Osteoblast (primary cell): ENCODE measurements at regions not wholly inside any gene's neighbourhood (a gene's known extent, or its start where the extent isn't known, plus 50 kb on each side); places are given as distances from the start of the nearest gene placed in this dataset.

Source experiments
- DNase-seq: peaks from one replicate; pipeline ENCODE4 v3.0.0; 2011; ENCODE audit warnings: low spot score, mixed read lengths; ENCODE audit not compliant: insufficient read length; ENCODE audit errors: missing footprints
- H2AFZ ChIP-seq: 2 replicates; pipeline ENCODE4 v1.6.0; 2011; ENCODE audit warnings: mild to moderate bottlenecking, low read length
- H3K27ac ChIP-seq: 2 replicates; pipeline ENCODE4 v1.5.1; 2011; ENCODE audit warnings: mild to moderate bottlenecking, low read depth, low read length, moderate library complexity
- H3K27me3 ChIP-seq: 2 replicates; pipeline ENCODE4 v1.6.0; 2012; ENCODE audit warnings: mild to moderate bottlenecking, control low read depth, inconsistent platforms, low read length, moderate library complexity; ENCODE audit not compliant: insufficient read depth
- H3K36me3 ChIP-seq: 2 replicates; pipeline ENCODE4 v1.5.1; 2011; ENCODE audit warnings: mild to moderate bottlenecking, low read length, control low read depth, moderate library complexity; ENCODE audit not compliant: insufficient read depth
- H3K4me1 ChIP-seq: 2 replicates; pipeline ENCODE4 v1.5.1; 2011; ENCODE audit warnings: mild to moderate bottlenecking, low read length, control low read depth, moderate library complexity; ENCODE audit not compliant: insufficient read depth
- H3K4me2 ChIP-seq: 2 replicates; pipeline ENCODE4 v1.6.0; 2011; ENCODE audit warnings: mild to moderate bottlenecking, low read length; ENCODE audit not compliant: insufficient read depth
- H3K4me3 ChIP-seq: fragments of 200-600 bp; sonication (generic); 3 replicates; pipeline ENCODE4 v1.5.1; 2012; ENCODE audit warnings: mild to moderate bottlenecking, low read length, inconsistent platforms; ENCODE audit not compliant: insufficient read depth
- H3K79me2 ChIP-seq: 2 replicates; pipeline ENCODE4 v1.6.0; 2012; ENCODE audit warnings: mild to moderate bottlenecking, low read length, control low read depth, inconsistent platforms; ENCODE audit not compliant: insufficient read depth
- H3K9me3 ChIP-seq: 2 replicates; pipeline ENCODE4 v1.5.1; 2011; ENCODE audit warnings: low read depth, low read length, control low read depth
- H4K20me1 ChIP-seq: 2 replicates; pipeline ENCODE4 v1.6.0; 2012; ENCODE audit warnings: mild to moderate bottlenecking, low read length, control low read depth; ENCODE audit not compliant: insufficient read depth
- CTCF ChIP-seq: IDR thresholded peaks from 2 replicates; pipeline ENCODE4 v1.5.1; 2011; ENCODE audit warnings: mild to moderate bottlenecking, low read depth, low read length, moderate library complexity; ENCODE audit errors: extremely low read depth

DNA sequence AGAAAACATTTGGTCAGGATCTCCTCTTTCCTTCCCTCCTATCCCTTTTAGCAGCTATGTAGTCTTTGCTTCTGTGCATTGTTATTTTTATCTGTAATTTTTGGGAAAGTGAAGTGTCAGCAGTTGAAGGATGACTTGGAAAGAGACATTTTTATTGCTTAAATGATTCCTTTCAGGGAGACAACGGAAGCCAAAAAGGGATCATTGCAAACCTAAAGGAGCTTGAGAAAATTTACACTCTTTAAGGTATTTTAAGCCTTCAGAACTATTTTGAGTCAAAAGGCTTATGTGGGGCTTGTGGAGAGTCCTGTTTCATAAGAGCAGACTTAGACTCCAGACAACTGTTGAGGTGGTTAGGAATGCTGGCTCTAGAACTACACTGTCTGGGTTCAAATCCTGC is 281.6 kb downstream of the KIF4B start:
- no peak overlapping the region for H3K4me3 ChIP-seq
- no peaks in the 10 kb centered on the region for H3K4me1 ChIP-seq
- H3K79me2 ChIP-seq: no peaks in the 10 kb centered on the region
- no peak overlapping the region for H3K4me2 ChIP-seq
- H2AFZ ChIP-seq: no peak overlapping the region
- DNase-seq: no peak
- no peak overlapping the region for H3K27ac ChIP-seq
- no peak for TF ChIP-seq CTCF
- no peaks in the 10 kb centered on the region for H3K36me3 ChIP-seq
- no peaks in the 10 kb centered on the region for H3K27me3 ChIP-seq
- H4K20me1 ChIP-seq: no peaks in the 10 kb centered on the region
- no peaks in the 10 kb centered on the region for H3K9me3 ChIP-seq

- Histone ChIP-seq H3K27me3 (no peaks in the 10 kb centered on the region), H3K4me2 (no peak overlapping the region), H3K27ac (no peak overlapping the region), H3K4me3 (no peak overlapping the region), H3K79me2 (no peaks in the 10 kb centered on the region), H2AFZ (no peak overlapping the region), H4K20me1 (no peaks in the 10 kb centered on the region), H3K4me1 (no peaks in the 10 kb centered on the region), H3K9me3 (no peaks in the 10 kb centered on the region), H3K36me3 (no peaks in the 10 kb centered on the region)
- peak; percentile 47 for DNase-seq
- no peak for TF ChIP-seq CTCF
These were observed 285.9 kb downstream of the KIF4B start for GRCh38 chr5:155299386-155300005.

DNA sequence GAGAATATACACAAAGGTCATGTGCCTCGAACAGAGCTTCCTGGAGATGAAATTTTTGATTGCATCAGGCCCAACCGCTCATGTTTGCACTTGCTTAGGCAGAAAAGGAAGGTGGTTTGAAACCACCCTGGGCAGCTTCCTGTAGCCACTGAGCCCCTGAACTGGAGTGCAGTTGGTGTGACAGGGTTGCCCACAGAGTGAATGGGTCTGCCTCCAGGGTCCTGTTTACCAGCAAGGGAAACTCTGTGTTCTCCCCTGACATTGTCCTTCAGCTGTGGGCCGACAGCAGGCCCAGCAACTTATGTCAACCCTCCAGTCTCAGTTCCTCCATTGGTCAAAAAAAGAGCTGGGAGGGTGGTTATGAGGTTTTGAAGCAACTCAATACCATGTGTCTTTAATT is 289.6 kb downstream of the KIF4B start:
- no peak overlapping the region for H2AFZ ChIP-seq
- no peak for TF ChIP-seq CTCF
- DNase-seq: no peak
- H3K4me1 ChIP-seq: no peaks in the 10 kb centered on the region
- H3K4me2 ChIP-seq: no peak overlapping the region
- no peaks in the 10 kb centered on the region for H3K79me2 ChIP-seq
- no peaks in the 10 kb centered on the region for H4K20me1 ChIP-seq
- H3K9me3 ChIP-seq: no peaks in the 10 kb centered on the region
- no peaks in the 10 kb centered on the region for H3K27me3 ChIP-seq
- no peak overlapping the region for H3K27ac ChIP-seq
- no peaks in the 10 kb centered on the region for H3K36me3 ChIP-seq
- H3K4me3 ChIP-seq: no peak overlapping the region

DNA sequence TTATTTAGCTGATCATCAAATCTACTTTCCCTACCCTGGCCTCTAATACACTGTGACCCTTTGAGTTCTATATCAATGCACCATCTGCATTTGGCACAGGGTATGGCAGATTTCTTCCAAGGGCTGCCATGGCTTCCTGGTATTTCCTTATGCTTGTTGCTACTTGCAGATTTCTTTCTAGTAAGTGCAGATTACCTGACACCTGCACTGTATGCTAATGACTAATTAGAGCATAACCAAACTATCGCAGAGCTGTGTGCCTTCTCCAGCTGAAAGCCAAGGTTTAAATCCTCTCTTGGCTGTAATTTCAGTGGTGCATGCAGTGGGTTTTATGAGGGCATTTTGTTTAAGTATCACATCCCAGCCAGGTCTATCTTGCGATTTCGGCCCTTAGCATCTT is 293.7 kb downstream of the KIF4B start:
- H3K27me3 ChIP-seq: no peaks in the 10 kb centered on the region
- DNase-seq: no peak
- H2AFZ ChIP-seq: no peak overlapping the region
- no peaks in the 10 kb centered on the region for H4K20me1 ChIP-seq
- TF ChIP-seq CTCF: no peak
- H3K4me1 ChIP-seq: no peaks in the 10 kb centered on the region
- no peak overlapping the region for H3K27ac ChIP-seq
- H3K79me2 ChIP-seq: no peaks in the 10 kb centered on the region
- H3K4me3 ChIP-seq: no peak overlapping the region
- peaks cover 2% of the 10 kb centered on the region for H3K9me3 ChIP-seq
- H3K36me3 ChIP-seq: no peaks in the 10 kb centered on the region
- H3K4me2 ChIP-seq: no peak overlapping the region
